ENCODE measurements at regions not wholly inside any gene's neighbourhood (a gene's known extent, or its start where the extent isn't known, plus 50 kb on each side); places are given as distances from the start of the nearest gene placed in this dataset.

DNA sequence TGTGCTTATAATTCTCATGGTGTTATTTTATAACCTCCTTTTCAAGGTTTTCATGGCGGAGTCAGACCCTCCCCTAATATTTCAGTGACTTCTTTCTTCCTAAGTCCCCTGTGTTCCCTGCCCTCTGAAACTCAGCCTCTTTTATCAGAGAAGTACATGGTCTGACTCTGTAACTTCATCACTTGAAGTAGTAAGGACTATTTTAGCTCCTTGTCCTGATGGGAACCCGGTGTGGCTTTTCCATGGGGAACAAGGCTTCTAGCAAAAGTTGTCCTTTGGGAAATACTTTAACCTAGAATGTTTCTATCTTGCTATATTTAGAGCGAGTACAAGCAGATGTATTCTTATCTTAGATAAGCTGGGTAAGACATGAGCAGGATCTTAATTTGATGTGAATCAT lies 117.5 kb downstream of the TRIB2 start:
- TF ChIP-seq, protein P1, sequence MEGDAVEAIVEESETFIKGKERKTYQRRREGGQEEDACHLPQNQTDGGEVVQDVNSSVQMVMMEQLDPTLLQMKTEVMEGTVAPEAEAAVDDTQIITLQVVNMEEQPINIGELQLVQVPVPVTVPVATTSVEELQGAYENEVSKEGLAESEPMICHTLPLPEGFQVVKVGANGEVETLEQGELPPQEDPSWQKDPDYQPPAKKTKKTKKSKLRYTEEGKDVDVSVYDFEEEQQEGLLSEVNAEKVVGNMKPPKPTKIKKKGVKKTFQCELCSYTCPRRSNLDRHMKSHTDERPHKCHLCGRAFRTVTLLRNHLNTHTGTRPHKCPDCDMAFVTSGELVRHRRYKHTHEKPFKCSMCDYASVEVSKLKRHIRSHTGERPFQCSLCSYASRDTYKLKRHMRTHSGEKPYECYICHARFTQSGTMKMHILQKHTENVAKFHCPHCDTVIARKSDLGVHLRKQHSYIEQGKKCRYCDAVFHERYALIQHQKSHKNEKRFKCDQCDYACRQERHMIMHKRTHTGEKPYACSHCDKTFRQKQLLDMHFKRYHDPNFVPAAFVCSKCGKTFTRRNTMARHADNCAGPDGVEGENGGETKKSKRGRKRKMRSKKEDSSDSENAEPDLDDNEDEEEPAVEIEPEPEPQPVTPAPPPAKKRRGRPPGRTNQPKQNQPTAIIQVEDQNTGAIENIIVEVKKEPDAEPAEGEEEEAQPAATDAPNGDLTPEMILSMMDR (IDR thresholded peaks at IDR 0.05), result no peak
- H3K4me1 ChIP-seq, result no peaks in the 10 kb centered on the region
- H3K36me3 ChIP-seq (ENCODE audit: control insufficient read depth, insufficient read depth, low read length), result no peaks in the 10 kb centered on the region
- no peaks in the 10 kb centered on the region for H3K9me3 ChIP-seq (ENCODE audit: control insufficient read depth, low read length)
- no peaks in the 10 kb centered on the region for H3K79me2 ChIP-seq
- H3K27me3 ChIP-seq (ENCODE audit: control insufficient read depth, insufficient read depth, low read length), result no peaks in the 10 kb centered on the region
- peak overlapping the region; percentile 45 for H3K27ac ChIP-seq
- H3K4me3 ChIP-seq (ENCODE audit: low read depth, low read length), result no peak overlapping the region
- H2AFZ ChIP-seq, result no peak overlapping the region
- no peak overlapping the region for H3K4me2 ChIP-seq (ENCODE audit: low read length)
- H3K9ac ChIP-seq, result no peak overlapping the region

DNA sequence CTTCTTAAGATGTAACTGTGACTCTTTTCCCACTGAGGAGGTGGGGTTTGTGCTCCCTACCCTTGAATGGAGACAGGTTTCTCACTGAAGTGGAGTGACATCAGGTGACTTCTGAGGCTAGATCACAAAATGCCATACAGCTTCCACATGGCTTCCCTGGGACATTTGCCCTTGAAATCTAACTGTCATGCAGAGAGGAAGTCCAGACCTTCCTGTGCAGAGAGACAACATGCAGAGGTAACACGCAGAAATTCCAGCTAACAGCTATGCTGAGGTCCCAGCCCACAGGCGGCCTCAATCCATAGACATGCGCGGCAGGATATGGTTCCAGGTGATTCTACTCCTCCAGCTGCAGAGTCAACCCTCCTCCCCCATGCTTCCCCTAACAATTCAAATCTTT lies 119.0 kb downstream of the TRIB2 start:
- Histone ChIP-seq H2AFZ (no peak overlapping the region), H3K4me1 (no peaks in the 10 kb centered on the region), H3K9me3 (ENCODE audit: control insufficient read depth, low read length) (no peaks in the 10 kb centered on the region), H3K9ac (no peak overlapping the region), H3K79me2 (no peaks in the 10 kb centered on the region), H3K27me3 (ENCODE audit: control insufficient read depth, insufficient read depth, low read length) (no peaks in the 10 kb centered on the region), H3K36me3 (ENCODE audit: control insufficient read depth, insufficient read depth, low read length) (no peaks in the 10 kb centered on the region), H3K4me2 (ENCODE audit: low read length) (no peak overlapping the region), H3K27ac (no peak overlapping the region), H3K4me3 (ENCODE audit: low read depth, low read length) (no peak overlapping the region)
- TF ChIP-seq, protein P1 (IDR thresholded peaks at IDR 0.05), result no peak

DNA sequence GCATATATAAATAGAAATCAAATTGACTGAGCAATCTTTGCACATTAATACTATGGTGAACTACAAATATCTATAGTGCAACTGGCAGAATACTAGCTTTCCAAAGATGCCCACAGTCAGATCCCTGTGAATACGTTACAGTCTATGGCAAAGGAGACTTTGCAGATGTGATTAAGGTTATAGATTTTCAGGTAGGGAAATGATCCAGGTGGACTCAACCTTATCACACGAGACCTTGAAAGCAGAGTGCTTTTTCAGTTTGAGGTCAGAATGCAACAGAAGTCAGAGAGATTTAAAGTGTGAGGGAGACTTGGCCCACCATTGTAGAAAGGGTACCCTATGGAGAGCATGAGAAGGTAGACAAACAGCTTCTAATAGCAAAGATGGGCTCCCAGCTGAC lies 122.6 kb downstream of the TRIB2 start:
- Histone ChIP-seq H3K36me3 (ENCODE audit: control insufficient read depth, insufficient read depth, low read length) (no peaks in the 10 kb centered on the region), H3K27me3 (ENCODE audit: control insufficient read depth, insufficient read depth, low read length) (no peaks in the 10 kb centered on the region), H3K9ac (no peak overlapping the region), H2AFZ (no peak overlapping the region), H3K79me2 (no peaks in the 10 kb centered on the region), H3K4me3 (ENCODE audit: low read depth, low read length) (no peak overlapping the region), H3K4me2 (ENCODE audit: low read length) (no peak overlapping the region), H3K27ac (no peak overlapping the region), H3K9me3 (ENCODE audit: control insufficient read depth, low read length) (no peaks in the 10 kb centered on the region), H3K4me1 (no peaks in the 10 kb centered on the region)
- TF ChIP-seq, protein P1 (IDR thresholded peaks at IDR 0.05), result no peak

DNA sequence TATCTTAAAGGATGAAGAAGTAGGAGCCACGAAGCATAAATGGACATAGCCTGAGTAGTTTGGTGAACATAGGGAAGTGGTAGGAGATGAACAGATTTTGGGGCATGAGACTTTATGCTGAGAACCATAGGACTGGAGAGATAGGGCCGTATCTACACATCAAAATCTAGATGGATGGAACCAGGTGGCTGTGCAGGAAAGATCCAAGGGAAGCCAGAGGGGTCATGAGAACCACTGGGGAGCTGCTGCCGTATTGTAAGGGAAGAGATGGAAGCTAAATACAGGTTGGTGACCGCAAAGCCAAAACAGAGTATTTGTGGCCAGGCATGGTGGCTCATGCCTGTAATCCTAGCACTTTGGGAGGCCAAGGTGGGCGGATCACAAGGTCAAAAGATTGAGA lies 124.3 kb downstream of the TRIB2 start:
- Histone ChIP-seq H3K4me1 (no peaks in the 10 kb centered on the region), H3K9me3 (ENCODE audit: control insufficient read depth, low read length) (no peaks in the 10 kb centered on the region), H3K36me3 (ENCODE audit: control insufficient read depth, insufficient read depth, low read length) (no peaks in the 10 kb centered on the region), H2AFZ (no peak overlapping the region), H3K4me3 (ENCODE audit: low read depth, low read length) (no peak overlapping the region), H3K27me3 (ENCODE audit: control insufficient read depth, insufficient read depth, low read length) (no peaks in the 10 kb centered on the region), H3K9ac (no peak overlapping the region), H3K4me2 (ENCODE audit: low read length) (no peak overlapping the region), H3K79me2 (no peaks in the 10 kb centered on the region), H3K27ac (no peak overlapping the region)
- TF ChIP-seq, protein P1 (IDR thresholded peaks at IDR 0.05), result no peak

DNA sequence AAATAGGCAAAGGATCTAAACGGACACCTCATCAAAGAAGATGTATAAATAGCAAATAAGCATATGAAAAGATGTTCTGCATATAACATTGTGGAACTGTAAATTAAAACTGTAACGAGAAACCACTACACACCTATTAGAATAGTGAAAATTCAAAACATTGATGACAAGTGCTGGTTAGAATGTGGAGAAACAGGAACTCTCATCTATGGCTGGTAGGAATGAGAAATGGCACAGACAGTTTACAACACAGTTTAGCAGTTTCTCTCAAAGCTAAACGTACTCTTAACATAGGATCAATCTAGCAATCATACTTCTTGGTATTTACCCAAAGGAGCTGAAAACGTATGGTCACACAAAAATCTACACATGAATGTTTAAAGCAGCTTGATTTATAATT lies 126.2 kb downstream of the TRIB2 start:
- H3K79me2 ChIP-seq, result no peaks in the 10 kb centered on the region
- H3K36me3 ChIP-seq (ENCODE audit: control insufficient read depth, insufficient read depth, low read length), result no peaks in the 10 kb centered on the region
- no peaks in the 10 kb centered on the region for H3K27me3 ChIP-seq (ENCODE audit: control insufficient read depth, insufficient read depth, low read length)
- H3K4me1 ChIP-seq, result no peaks in the 10 kb centered on the region
- no peaks in the 10 kb centered on the region for H3K9me3 ChIP-seq (ENCODE audit: control insufficient read depth, low read length)
- no peak overlapping the region for H3K4me3 ChIP-seq (ENCODE audit: low read depth, low read length)
- H3K27ac ChIP-seq, result no peak overlapping the region
- TF ChIP-seq, protein P1 (IDR thresholded peaks at IDR 0.05), result no peak
- no peak overlapping the region for H3K4me2 ChIP-seq (ENCODE audit: low read length)
- no peak overlapping the region for H3K9ac ChIP-seq
- no peak overlapping the region for H2AFZ ChIP-seq

All from parathyroid adenoma (tissue), 2 donors.